Activated CD8-positive, alpha-beta memory T cell treated with anti-CD3 and anti-CD28 coated beads for 36 hours (primary cell): ENCODE measurements at regions not wholly inside any gene's neighbourhood (a gene's known extent, or its start where the extent isn't known, plus 50 kb on each side); places are given as distances from the start of the nearest gene placed in this dataset.
"Not testable (repeated sequence)": the region's sequence is repeated elsewhere in the genome, so short reads cannot be mapped to it uniquely, and the experiment has no call there.

Source experiments
- CTCF ChIA-PET: fragments of 350-600 bp; sonication (Branson Sonifier 250); formaldehyde crosslinking; loops from one replicate; lab custom pipeline; 2021; ENCODE audit warnings: antibody characterized with exemption; lab: Charles Lee
- POLR2A ChIA-PET: fragments of 350-600 bp; sonication (Branson Sonifier 250); formaldehyde crosslinking; loops from one replicate; lab custom pipeline; 2021; ENCODE audit warnings: antibody characterized with exemption; lab: Charles Lee

- CTCF ChIA-PET = interaction anchor here (1.0 to 1.5 kb wide), 2 partner anchors 21 to 314 kb away, joined by 3 read pairs; no protein-coding TSS in a partner anchor
- POLR2A ChIA-PET = no interaction called here
These were observed 130.4 kb upstream of the RADX start for GRCh38 chrX:106481341-106481740.

GRCh38 chrX:106484233-106484632, 127.5 kb upstream of the RADX start:
- POLR2A ChIA-PET = interaction anchor here (1.0 kb wide), 1 partner anchor 127 kb away, joined by 3 read pairs; no protein-coding TSS in a partner anchor
- CTCF ChIA-PET = no interaction called here

DNA sequence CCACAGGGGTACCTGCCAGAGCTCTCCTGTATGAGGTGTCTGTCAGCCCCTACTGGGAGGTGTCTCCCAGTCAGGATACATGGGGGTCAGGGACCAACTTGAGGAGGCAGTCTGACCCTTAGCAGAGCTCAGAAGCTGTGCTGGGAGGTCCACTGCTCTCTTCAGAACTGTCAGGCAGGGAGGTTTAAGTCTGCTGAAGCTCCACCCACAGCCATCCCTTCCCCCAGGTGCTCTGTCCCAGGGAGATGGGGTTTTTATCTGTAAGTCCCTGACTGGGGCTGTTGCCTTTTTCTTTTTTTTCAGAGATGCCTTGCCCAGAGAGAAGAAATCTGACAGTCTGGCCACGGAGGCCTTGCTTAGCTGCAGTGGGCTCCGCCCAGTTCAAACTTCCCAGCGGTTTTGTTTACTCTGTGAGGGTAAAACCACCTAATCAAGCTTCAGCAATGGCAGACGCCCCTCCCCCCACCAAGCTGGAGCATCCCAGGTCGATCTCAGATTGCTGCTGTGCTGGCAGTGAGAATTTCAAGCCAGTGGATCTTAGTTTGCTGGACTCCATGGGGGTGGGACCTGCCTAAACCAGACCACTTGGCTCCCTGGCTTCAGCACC, 118.5 kb upstream of the RADX start:
- POLR2A ChIA-PET, CTCF ChIA-PET: not testable (repeated sequence)

GRCh38 chrX:106499473-106499872, 112.3 kb upstream of the RADX start:
- POLR2A ChIA-PET = no interaction called here
- CTCF ChIA-PET = no interaction called here

- ChIA-PET POLR2A (no interaction called here), CTCF (no interaction called here)
These were observed 100.9 kb upstream of the RADX start for GRCh38 chrX:106510713-106511403.
